ENCODE measurements at regions not wholly inside any gene's neighbourhood (a gene's known extent, or its start where the extent isn't known, plus 50 kb on each side); places are given as distances from the start of the nearest gene placed in this dataset.

GRCh38 chr18:1995041-1995612 lies 576.2 kb downstream of the METTL4 start:
- no peak for ATAC-seq
- peaks cover 0 to 17% (median 2%) of the 10 kb centered on the region in 5 donors for H3K27me3 Mint-ChIP-seq

GRCh38 chr18:1998121-1998520 lies 573.2 kb downstream of the METTL4 start:
- H3K4me3 Mint-ChIP-seq = no peak overlapping the region
- H3K27me3 Mint-ChIP-seq = peaks cover 0 to 17% (median 3%) of the 10 kb centered on the region in 5 donors
- H3K9me3 Mint-ChIP-seq = no peaks in the 10 kb centered on the region
- DNase-seq = no peak
- no peaks in the 10 kb centered on the region for H3K4me1 Mint-ChIP-seq
- no peak for ATAC-seq
- no peak overlapping the region for H3K27ac Mint-ChIP-seq
- no peaks in the 10 kb centered on the region for H3K36me3 Mint-ChIP-seq
- POLR2A ChIA-PET = no interaction called here

More at GRCh38 chr18:1995041-1995612, 576.2 kb downstream of the METTL4 start:
- H3K36me3 Mint-ChIP-seq = no peaks in the 10 kb centered on the region
- no peak for DNase-seq
- no peaks in the 10 kb centered on the region for H3K4me1 Mint-ChIP-seq
- H3K9me3 Mint-ChIP-seq = peaks cover 0 to 2% (median 0%) of the 10 kb centered on the region in 9 donors
- H3K4me3 Mint-ChIP-seq = no peak overlapping the region
- POLR2A ChIA-PET = no interaction called here
- H3K27ac Mint-ChIP-seq = no peak overlapping the region

DNA sequence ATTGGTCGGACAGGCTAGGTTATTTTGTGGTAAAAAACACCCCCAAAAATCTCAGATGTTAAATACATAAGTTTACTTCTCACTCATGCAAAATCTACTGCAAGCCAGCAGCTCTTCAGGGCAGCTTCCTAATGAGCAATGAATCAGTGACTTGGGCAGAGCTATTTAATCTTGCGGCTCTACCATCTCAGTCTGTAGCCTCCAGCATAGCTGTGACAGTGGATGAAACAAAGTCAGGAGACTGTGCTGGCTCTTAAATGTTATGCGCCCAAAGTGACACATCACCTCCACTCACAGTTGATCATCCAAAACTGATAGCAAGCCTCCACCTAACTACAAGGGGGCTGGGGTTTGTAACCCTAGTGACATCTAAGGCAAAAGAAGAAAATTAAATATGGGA lies 571.9 kb downstream of the METTL4 start:
- DNase-seq = no peak
- peaks cover 0 to 17% (median 3%) of the 10 kb centered on the region in 5 donors for H3K27me3 Mint-ChIP-seq
- H3K4me3 Mint-ChIP-seq = no peak overlapping the region
- ATAC-seq = no peak
- POLR2A ChIA-PET = no interaction called here
- no peaks in the 10 kb centered on the region for H3K9me3 Mint-ChIP-seq
- H3K36me3 Mint-ChIP-seq = no peaks in the 10 kb centered on the region
- H3K27ac Mint-ChIP-seq = no peak overlapping the region
- H3K4me1 Mint-ChIP-seq = no peaks in the 10 kb centered on the region

DNA sequence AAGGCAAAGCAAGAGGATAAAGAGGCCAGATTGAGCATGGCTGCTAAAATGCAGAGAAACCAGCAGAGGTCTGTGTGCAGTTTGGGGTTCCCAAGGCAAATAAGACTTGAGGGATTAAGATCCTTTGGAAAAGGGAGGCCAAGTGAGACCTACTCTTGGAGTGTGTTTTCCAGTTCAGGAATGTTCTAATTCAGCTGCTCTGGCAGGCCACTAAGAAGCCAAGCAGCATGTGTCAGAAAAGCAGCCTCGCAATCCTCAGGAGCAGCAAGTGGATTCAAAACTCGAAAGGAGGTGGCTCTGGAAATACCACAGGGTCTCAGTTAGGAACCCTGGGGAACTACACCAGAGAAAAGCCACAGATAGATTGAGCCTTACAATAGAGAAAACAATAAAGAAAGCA lies 569.2 kb downstream of the METTL4 start:
- no peak for DNase-seq

DNA sequence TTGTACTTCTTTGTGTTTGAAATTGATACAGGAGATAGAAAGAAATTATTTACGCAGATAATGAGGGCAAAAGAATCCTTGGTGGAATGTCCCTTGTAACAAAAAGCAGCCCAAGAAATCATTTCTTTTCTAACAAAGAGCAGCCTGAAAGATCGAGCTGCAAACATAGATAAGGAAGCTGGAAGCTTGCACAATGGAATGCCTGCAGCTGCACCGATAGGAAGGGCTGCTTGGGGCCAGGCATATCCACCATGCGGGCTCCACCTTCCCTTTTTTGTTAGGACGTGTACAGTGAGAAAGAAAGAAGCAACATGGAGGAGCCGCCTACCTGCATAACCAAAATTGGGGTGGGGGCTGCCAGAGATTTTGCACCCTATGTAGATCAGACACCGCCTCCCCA lies 568.7 kb downstream of the METTL4 start:
- no peak overlapping the region for H3K27ac Mint-ChIP-seq
- ATAC-seq = no peak
- H3K27me3 Mint-ChIP-seq = peaks cover 0 to 8% (median 1%) of the 10 kb centered on the region in 5 donors
- POLR2A ChIA-PET = no interaction called here
- H3K36me3 Mint-ChIP-seq = no peaks in the 10 kb centered on the region
- no peak for DNase-seq
- no peaks in the 10 kb centered on the region for H3K9me3 Mint-ChIP-seq
- no peaks in the 10 kb centered on the region for H3K4me1 Mint-ChIP-seq
- H3K4me3 Mint-ChIP-seq = no peak overlapping the region

More for the DNA sequence above, 569.2 kb downstream of the METTL4 start:
- ATAC-seq = no peak
- POLR2A ChIA-PET = no interaction called here
- peaks cover 0 to 8% (median 1%) of the 10 kb centered on the region in 5 donors for H3K27me3 Mint-ChIP-seq
- no peak overlapping the region for H3K4me3 Mint-ChIP-seq
- H3K9me3 Mint-ChIP-seq = no peaks in the 10 kb centered on the region
- H3K36me3 Mint-ChIP-seq = no peaks in the 10 kb centered on the region
- H3K27ac Mint-ChIP-seq = no peak overlapping the region
- no peaks in the 10 kb centered on the region for H3K4me1 Mint-ChIP-seq

- peak overlapping the region in 1 of 10 donors; percentile 26 for H3K27ac Mint-ChIP-seq
- peaks cover 0 to 2% (median 0%) of the 10 kb centered on the region in 9 donors for H3K9me3 Mint-ChIP-seq
- H3K36me3 Mint-ChIP-seq = no peaks in the 10 kb centered on the region
- peaks cover 0 to 1% (median 0%) of the 10 kb centered on the region in 5 donors for H3K27me3 Mint-ChIP-seq
- DNase-seq (no peak), ATAC-seq (no peak)
- POLR2A ChIA-PET = no interaction called here
- peaks cover 0 to 2% (median 0%) of the 10 kb centered on the region in 4 donors for H3K4me1 Mint-ChIP-seq
- H3K4me3 Mint-ChIP-seq = no peak overlapping the region
These were observed 561.2 kb downstream of the METTL4 start for GRCh38 chr18:2009942-2010697.

DNA sequence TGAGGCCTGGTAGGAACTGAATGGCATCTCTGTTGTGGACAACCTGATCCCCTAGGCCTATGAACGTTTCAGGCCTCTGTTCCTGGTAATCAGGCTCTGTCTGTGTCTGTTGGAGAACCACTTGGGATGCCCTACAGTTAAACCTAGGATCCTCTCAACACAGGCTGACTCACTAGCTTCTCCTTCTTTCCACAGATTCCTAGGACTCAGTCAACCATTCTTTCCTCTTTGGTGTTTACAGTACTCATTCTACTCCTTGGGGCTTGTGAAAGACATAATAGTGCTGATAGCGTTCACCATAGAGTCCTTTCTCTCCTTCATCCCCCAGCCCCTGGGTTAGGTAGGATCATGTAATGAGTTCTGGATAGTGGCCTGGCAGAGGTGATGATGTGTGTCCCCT lies 544.3 kb downstream of the METTL4 start:
- POLR2A ChIA-PET = no interaction called here
- no peak overlapping the region for H3K27ac Mint-ChIP-seq
- ATAC-seq (no peak), DNase-seq (no peak)
- peaks cover 0 to 10% (median 2%) of the 10 kb centered on the region in 5 donors for H3K27me3 Mint-ChIP-seq
- no peak overlapping the region for H3K4me3 Mint-ChIP-seq
- H3K9me3 Mint-ChIP-seq = no peaks in the 10 kb centered on the region
- H3K36me3 Mint-ChIP-seq = no peaks in the 10 kb centered on the region
- no peaks in the 10 kb centered on the region for H3K4me1 Mint-ChIP-seq

DNA sequence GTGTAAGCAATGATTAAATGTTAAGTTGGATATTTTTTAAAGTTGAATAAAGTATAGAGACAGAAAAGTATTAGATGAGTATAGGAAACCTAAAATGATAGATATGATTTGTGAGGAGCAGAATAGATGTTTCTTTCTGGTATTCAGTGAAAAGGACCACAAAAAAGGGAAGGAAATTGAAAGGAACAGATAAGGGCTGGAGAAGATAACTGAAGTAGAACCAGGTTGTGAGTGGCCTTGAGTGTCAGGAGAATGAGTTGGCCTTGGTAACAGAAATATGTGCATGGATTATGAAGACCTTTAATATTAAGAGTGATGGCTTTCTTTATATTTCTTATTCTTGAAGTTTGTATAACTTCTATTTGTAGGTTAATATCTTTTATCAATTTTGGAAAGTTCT lies 543.5 kb downstream of the METTL4 start:
- peaks cover 0 to 7% (median 3%) of the 10 kb centered on the region in 5 donors for H3K27me3 Mint-ChIP-seq
- H3K36me3 Mint-ChIP-seq = no peaks in the 10 kb centered on the region
- DNase-seq (no peak), ATAC-seq (no peak)
- H3K9me3 Mint-ChIP-seq = no peaks in the 10 kb centered on the region
- POLR2A ChIA-PET = no interaction called here
- H3K4me1 Mint-ChIP-seq = no peaks in the 10 kb centered on the region
- H3K4me3 Mint-ChIP-seq = no peak overlapping the region
- H3K27ac Mint-ChIP-seq = no peak overlapping the region

- no peak for ATAC-seq
- H3K4me3 Mint-ChIP-seq = no peak overlapping the region
- peaks cover 0 to 7% (median 3%) of the 10 kb centered on the region in 5 donors for H3K27me3 Mint-ChIP-seq
- H3K4me1 Mint-ChIP-seq = no peaks in the 10 kb centered on the region
- no peaks in the 10 kb centered on the region for H3K36me3 Mint-ChIP-seq
- no peaks in the 10 kb centered on the region for H3K9me3 Mint-ChIP-seq
- POLR2A ChIA-PET = no interaction called here
- DNase-seq = no peak
- H3K27ac Mint-ChIP-seq = no peak overlapping the region
These were observed 542.3 kb downstream of the METTL4 start for GRCh38 chr18:2028986-2029385.

- Mint-ChIP-seq H3K36me3 (no peaks in the 10 kb centered on the region), H3K4me3 (no peak overlapping the region), H3K4me1 (no peaks in the 10 kb centered on the region), H3K27me3 (peaks cover 0 to 7% (median 3%) of the 10 kb centered on the region in 5 donors), H3K27ac (no peak overlapping the region), H3K9me3 (no peaks in the 10 kb centered on the region)
- DNase-seq = no peak
- ATAC-seq = no peak
- POLR2A ChIA-PET = no interaction called here
These were observed 540.7 kb downstream of the METTL4 start for GRCh38 chr18:2030647-2031046.

- Mint-ChIP-seq H3K27me3 (peaks cover 0 to 7% (median 3%) of the 10 kb centered on the region in 5 donors), H3K27ac (no peak overlapping the region), H3K4me3 (no peak overlapping the region), H3K36me3 (no peaks in the 10 kb centered on the region), H3K4me1 (no peaks in the 10 kb centered on the region), H3K9me3 (no peaks in the 10 kb centered on the region)
- ATAC-seq = no peak
- DNase-seq = no peak
- POLR2A ChIA-PET = no interaction called here
These were observed 539.3 kb downstream of the METTL4 start for GRCh38 chr18:2032036-2032435.

GRCh38 chr18:2035056-2035455 lies 536.2 kb downstream of the METTL4 start:
- H3K4me1 Mint-ChIP-seq = no peaks in the 10 kb centered on the region
- ATAC-seq = no peak
- H3K27me3 Mint-ChIP-seq = peaks cover 0 to 5% (median 0%) of the 10 kb centered on the region in 5 donors
- no peak overlapping the region for H3K27ac Mint-ChIP-seq
- no peak for DNase-seq
- no peak overlapping the region for H3K4me3 Mint-ChIP-seq
- H3K36me3 Mint-ChIP-seq = no peaks in the 10 kb centered on the region
- POLR2A ChIA-PET = no interaction called here
- peaks cover 0 to 2% (median 0%) of the 10 kb centered on the region in 9 donors for H3K9me3 Mint-ChIP-seq

GRCh38 chr18:2036086-2036485 lies 535.2 kb downstream of the METTL4 start:
- Mint-ChIP-seq H3K36me3 (no peaks in the 10 kb centered on the region), H3K27me3 (peaks cover 0 to 5% (median 0%) of the 10 kb centered on the region in 5 donors), H3K9me3 (peaks cover 0 to 3% (median 0%) of the 10 kb centered on the region in 9 donors), H3K4me1 (no peaks in the 10 kb centered on the region), H3K4me3 (no peak overlapping the region), H3K27ac (no peak overlapping the region)
- DNase-seq = no peak
- no peak for ATAC-seq
- POLR2A ChIA-PET = no interaction called here

GRCh38 chr18:2040279-2040678 lies 531.0 kb downstream of the METTL4 start:
- Mint-ChIP-seq H3K27me3 (peaks cover 0 to 5% (median 1%) of the 10 kb centered on the region in 5 donors), H3K4me1 (no peaks in the 10 kb centered on the region), H3K9me3 (peaks cover 0 to 9% (median 0%) of the 10 kb centered on the region in 9 donors), H3K27ac (no peak overlapping the region), H3K36me3 (no peaks in the 10 kb centered on the region), H3K4me3 (no peak overlapping the region)
- POLR2A ChIA-PET = no interaction called here
- no peak for ATAC-seq
- no peak for DNase-seq
